Neural crest cell (in vitro differentiated cells): ENCODE measurements at regions not wholly inside any gene's neighbourhood (a gene's known extent, or its start where the extent isn't known, plus 50 kb on each side); places are given as distances from the start of the nearest gene placed in this dataset.

ENCODE experiments used
- DNase-seq: peaks from one replicate; pipeline ENCODE4 v3.0.0; 2021; ENCODE audit warnings: low read depth, mixed read lengths, low spot score
- H3K27ac Mint-ChIP-seq: one replicate; pipeline ENCODE4 v1.8.0; 2021; ENCODE audit warnings: mild to moderate bottlenecking, mixed read lengths; ENCODE audit not compliant: unreplicated experiment
- H3K27me3 Mint-ChIP-seq: 2 replicates; pipeline ENCODE4 v1.8.0; 2021; ENCODE audit warnings: low read depth, mild to moderate bottlenecking, mixed read lengths
- H3K36me3 Mint-ChIP-seq: 2 replicates; pipeline ENCODE4 v1.8.0; 2021; ENCODE audit warnings: low read depth, mild to moderate bottlenecking, mixed read lengths
- H3K4me1 Mint-ChIP-seq: 2 replicates; pipeline ENCODE4 v1.8.0; 2021; ENCODE audit warnings: mixed read lengths
- H3K4me3 Mint-ChIP-seq: one replicate; pipeline ENCODE4 v1.8.0; 2021; ENCODE audit warnings: mild to moderate bottlenecking, mixed read lengths
- H3K9me3 Mint-ChIP-seq: 2 replicates; pipeline ENCODE4 v1.8.0; 2021; ENCODE audit warnings: mixed read lengths
- TF ChIP-seq, protein P1 (sequence below): fragments of 200-600 bp; sonication (generic); conservative IDR thresholded peaks from 2 replicates; pipeline ENCODE4 v1.5.0; 2021; ENCODE audit warnings: antibody characterized with exemption, mild to moderate bottlenecking

DNA sequence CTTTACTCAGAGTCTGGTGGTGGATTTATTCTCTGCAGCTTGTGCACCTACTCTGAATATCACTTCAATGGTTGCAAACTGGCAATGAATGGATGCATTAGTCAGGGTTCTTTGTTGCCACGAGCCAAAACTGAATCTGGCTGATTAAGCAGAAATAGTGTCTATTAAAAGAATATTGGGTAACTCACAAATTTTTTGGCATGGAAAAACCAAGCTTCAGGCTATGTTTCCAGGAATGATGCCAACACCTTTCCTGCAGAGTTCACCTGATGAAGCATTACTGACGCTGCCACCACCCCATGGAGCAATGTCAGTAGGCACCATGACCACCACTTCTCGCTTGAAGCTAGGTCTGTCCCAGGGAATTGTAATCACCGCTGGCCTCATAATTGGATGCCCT is 597.8 kb upstream of the SLC10A2 start:
- DNase-seq, result no peak
- Mint-ChIP-seq H3K9me3 (peaks cover 10% of the 10 kb centered on the region), H3K4me3 (no peak overlapping the region), H3K27ac (no peak overlapping the region), H3K27me3 (no peaks in the 10 kb centered on the region), H3K36me3 (no peaks in the 10 kb centered on the region), H3K4me1 (no peaks in the 10 kb centered on the region)
- TF ChIP-seq, protein P1, sequence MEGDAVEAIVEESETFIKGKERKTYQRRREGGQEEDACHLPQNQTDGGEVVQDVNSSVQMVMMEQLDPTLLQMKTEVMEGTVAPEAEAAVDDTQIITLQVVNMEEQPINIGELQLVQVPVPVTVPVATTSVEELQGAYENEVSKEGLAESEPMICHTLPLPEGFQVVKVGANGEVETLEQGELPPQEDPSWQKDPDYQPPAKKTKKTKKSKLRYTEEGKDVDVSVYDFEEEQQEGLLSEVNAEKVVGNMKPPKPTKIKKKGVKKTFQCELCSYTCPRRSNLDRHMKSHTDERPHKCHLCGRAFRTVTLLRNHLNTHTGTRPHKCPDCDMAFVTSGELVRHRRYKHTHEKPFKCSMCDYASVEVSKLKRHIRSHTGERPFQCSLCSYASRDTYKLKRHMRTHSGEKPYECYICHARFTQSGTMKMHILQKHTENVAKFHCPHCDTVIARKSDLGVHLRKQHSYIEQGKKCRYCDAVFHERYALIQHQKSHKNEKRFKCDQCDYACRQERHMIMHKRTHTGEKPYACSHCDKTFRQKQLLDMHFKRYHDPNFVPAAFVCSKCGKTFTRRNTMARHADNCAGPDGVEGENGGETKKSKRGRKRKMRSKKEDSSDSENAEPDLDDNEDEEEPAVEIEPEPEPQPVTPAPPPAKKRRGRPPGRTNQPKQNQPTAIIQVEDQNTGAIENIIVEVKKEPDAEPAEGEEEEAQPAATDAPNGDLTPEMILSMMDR, result no peak

DNA sequence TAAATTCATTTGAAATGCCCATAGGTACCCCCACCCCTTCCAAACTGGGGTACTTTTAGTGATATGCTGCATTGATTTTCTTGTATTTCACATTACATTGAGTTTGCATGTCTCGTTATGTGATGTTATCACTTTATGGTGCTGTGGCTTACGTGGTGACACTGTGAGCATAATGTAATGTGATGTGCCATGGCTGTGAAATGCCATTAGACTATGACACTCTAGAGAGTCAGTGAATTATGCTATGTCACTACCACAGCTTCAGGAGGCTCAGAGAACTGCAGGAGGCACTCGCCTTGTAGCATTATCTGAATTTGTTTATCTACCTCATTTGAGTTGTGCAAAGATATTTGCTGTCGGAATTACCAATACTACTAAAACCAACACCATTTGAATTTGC is 590.1 kb upstream of the SLC10A2 start:
- no peak for DNase-seq
- Mint-ChIP-seq H3K36me3 (no peaks in the 10 kb centered on the region), H3K4me1 (peaks cover 9% of the 10 kb centered on the region), H3K27me3 (no peaks in the 10 kb centered on the region), H3K9me3 (no peaks in the 10 kb centered on the region), H3K4me3 (no peak overlapping the region), H3K27ac (no peak overlapping the region)
- TF ChIP-seq, protein P1, result no peak

DNA sequence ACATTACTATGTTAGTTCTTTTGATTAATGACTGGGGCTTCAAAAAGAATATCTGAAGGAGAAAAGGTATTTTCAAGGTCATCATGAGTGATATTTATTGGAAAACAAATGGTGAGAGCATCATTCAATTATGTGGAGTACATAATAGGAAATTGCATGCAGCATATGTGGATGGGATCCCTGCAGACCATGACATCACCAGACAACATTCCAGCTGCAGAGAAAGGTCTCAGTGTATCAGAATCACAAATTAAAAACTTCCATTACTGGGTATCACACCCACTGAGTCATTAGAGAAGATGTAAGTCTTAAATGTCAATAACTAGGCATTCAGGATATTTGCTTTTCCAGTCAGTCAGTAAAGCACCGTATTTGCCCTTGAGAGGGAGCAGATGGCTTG is 574.4 kb upstream of the SLC10A2 start:
- Mint-ChIP-seq H3K36me3 (peaks cover 3% of the 10 kb centered on the region), H3K4me3 (no peak overlapping the region), H3K4me1 (no peaks in the 10 kb centered on the region), H3K27ac (no peak overlapping the region), H3K9me3 (peaks cover 3% of the 10 kb centered on the region), H3K27me3 (no peaks in the 10 kb centered on the region)
- TF ChIP-seq, protein P1, result no peak
- DNase-seq, result no peak

DNA sequence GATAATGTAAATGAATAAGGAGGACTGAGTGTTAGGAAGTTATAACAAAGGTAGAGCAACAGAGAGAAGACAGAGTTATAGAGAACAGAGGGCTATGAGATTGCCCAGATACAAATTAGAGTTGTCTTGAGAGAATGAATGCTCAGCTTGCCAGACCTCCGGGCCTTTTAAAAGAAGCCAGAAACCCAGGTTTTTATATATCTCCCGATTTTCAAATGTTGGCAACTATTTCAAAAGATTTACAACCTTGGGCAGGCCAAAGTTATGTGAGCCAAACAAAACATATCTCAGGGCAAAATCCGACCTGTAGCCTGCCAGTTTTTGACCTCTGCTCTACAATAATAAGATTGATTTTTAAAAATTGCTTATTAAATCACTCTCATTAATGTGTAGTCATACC is 573.1 kb upstream of the SLC10A2 start:
- Mint-ChIP-seq H3K27me3 (no peaks in the 10 kb centered on the region), H3K9me3 (peaks cover 3% of the 10 kb centered on the region), H3K4me1 (peaks cover under 1% of the 10 kb centered on the region), H3K4me3 (no peak overlapping the region), H3K27ac (no peak overlapping the region), H3K36me3 (peaks cover 3% of the 10 kb centered on the region)
- TF ChIP-seq, protein P1, result no peak
- DNase-seq, result no peak

DNA sequence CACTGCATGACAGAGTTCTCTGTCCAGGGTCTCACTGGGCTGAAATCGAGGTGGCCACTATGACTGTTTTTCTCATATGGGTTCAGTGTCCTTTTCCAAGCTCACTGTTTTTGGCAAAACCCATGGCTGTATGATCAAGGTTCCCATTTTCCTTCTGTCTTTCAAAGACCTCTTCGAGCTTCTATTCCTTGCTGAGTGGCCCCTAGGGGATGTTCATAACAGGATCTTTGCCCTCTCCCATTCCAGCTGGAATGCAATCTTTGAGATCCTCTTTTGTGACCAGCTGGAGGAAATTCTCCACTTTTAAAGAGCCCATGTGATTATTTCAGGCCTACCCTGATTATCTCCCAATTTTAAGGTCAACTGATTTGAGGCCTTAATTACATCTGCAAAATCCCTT is 572.5 kb upstream of the SLC10A2 start:
- H3K4me1 Mint-ChIP-seq, result peaks cover 5% of the 10 kb centered on the region
- TF ChIP-seq, protein P1, result no peak
- DNase-seq, result no peak
- H3K36me3 Mint-ChIP-seq, result peaks cover 3% of the 10 kb centered on the region
- no peak overlapping the region for H3K4me3 Mint-ChIP-seq
- H3K27ac Mint-ChIP-seq, result no peak overlapping the region
- no peaks in the 10 kb centered on the region for H3K27me3 Mint-ChIP-seq
- peaks cover 3% of the 10 kb centered on the region for H3K9me3 Mint-ChIP-seq

DNA sequence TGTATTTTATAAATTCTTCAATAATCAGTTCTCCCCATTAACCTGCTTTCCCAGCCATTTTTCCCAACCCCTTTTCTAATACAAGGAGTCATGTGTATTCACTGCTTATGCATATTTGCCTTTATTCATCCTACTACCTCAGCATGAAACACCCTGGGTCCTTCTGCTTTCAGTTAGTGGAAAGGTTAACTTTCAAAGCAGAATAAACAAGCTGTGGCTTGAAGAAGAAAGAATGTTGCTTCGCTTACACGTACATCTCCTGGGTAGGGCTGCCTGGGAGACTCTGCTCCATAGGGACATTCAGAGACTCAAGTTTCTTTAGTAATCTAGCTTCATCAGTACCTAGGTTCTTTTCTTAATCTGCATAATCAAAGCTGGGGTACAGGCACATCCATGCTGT is 567.8 kb upstream of the SLC10A2 start:
- DNase-seq, result no peak
- H3K36me3 Mint-ChIP-seq, result peaks cover 3% of the 10 kb centered on the region
- TF ChIP-seq, protein P1, result no peak
- H3K4me3 Mint-ChIP-seq, result no peak overlapping the region
- no peaks in the 10 kb centered on the region for H3K27me3 Mint-ChIP-seq
- H3K27ac Mint-ChIP-seq, result no peak overlapping the region
- H3K4me1 Mint-ChIP-seq, result peaks cover 11% of the 10 kb centered on the region
- H3K9me3 Mint-ChIP-seq, result peaks cover 3% of the 10 kb centered on the region
